Fibroblast of skin of right biceps (primary cell): ENCODE measurements at regions not wholly inside any gene's neighbourhood (a gene's known extent, or its start where the extent isn't known, plus 50 kb on each side); places are given as distances from the start of the nearest gene placed in this dataset.
"Not testable (repeated sequence)": the region's sequence is repeated elsewhere in the genome, so short reads cannot be mapped to it uniquely, and the experiment has no call there.

Experiments
- DNase-seq: peaks from one replicate; pipeline ENCODE4 v3.0.0-alpha.2; 2013

DNA sequence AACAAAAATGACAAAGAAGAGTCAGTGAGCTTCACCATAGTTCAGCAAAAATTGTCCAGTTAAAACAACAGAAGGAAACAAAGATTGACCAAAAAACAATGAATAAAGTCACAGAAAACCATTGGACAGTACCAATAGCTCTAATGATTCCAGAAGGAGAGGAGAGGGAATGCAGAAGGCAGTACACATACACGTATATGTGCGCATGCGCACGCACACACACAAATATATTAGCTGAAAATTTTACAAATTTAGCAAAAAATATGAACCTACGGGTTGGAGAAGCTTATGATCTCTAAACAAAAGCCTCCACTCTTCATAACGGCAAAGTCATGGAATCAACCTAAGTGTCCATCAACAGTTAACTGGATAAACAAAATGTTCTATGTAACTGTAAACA, 120.3 kb upstream of the MON1B start:
- no peak for DNase-seq

GRCh38 chr16:77076839-77077238, 114.2 kb upstream of the MON1B start:
- no peak for DNase-seq

DNA sequence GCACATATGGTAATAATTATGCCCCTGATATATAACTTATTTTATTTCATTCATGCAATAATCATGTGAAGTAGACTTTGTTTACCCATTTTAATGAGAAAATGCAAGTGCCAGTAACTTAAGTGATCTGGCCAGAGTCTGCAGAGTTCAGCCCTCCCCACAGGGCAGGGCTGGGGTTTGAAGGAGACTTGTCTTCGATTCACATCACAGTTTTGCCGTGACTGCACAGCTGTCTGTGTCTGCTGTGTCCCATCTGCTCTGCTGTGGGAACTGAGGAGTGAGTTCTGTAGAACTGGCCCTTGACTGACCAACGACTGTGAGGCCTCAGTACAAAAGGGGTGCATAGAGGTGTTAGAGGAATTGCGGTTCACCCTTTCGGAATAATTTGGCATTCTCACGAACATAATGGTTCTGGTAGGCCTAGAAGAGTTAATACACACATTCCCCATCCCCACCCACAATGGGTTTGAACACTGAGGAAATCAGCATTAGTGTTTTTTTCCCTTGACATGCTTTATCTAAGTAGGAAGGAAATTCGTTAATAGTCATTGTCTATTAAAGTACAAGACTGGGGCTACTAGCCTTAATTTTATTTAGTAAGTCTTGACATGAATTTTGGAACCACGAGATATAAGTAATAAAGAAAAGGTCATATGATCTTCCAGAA, 113.6 kb upstream of the MON1B start:
- DNase-seq: no peak

DNA sequence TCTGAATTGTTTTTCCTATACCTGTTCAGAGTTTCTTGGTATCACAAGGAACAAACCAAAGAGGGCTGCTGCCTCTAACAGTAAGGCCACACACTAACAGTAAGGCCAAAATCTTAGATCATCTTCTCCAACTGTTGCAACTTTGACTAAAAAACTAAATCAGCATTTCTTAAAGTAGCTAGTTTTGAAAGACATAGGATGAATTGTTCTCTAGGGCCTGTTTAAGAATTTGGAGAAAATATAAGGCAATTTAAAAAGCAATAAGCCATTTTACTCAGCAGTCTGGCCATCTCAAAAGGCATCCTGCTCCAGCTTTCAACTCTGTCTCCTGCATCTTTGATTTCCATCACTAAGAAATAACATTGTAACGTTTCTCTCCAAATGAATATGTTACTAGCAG, 105.0 kb upstream of the MON1B start:
- DNase-seq: no peak

GRCh38 chr16:77090062-77090461, 100.9 kb upstream of the MON1B start:
- no peak for DNase-seq

DNA sequence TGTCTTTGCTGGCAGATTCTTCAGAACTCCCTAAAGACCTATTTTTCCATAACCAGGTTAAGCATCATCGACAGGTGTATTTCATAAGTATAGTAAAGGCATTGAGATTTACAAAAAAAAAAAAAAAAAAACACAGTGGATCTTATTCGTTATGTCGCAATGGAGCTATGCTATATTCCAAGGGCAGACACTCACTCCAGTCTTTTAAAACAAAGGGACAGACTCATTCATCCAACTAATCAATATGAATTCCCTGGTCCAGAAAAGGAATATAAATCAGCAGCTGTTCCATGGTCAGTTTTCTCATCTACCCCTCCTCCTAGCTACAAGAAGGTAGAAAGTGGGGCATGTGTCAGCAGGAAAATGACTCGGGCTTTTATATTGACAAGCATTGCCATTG, 97.7 kb upstream of the MON1B start:
- DNase-seq: no peak

DNA sequence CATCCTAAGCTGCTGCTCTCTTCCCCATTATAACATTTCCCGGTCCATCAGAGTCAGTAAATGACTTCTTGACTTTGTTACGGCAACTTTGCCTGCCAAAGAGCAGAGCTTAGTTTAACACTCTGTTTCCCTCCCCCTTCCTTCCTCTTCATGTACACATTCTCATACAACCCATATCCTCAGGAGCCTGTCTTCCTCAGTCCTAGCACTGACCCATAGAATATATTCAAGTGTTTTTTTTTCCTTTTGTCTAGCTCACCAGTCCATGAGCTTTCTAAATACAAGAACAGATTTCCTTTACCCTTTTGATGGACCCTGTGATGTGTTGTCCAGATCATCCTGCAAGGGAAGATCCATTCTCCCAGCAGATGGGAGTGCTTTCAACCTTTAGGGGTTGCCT, 97.0 kb upstream of the MON1B start:
- no peak for DNase-seq

- DNase-seq: no peak
Observed at GRCh38 chr16:77111056-77111565, 79.9 kb upstream of the MON1B start.

GRCh38 chr16:77112746-77113145, 78.2 kb upstream of the MON1B start:
- no peak for DNase-seq

- no peak for DNase-seq
Observed at GRCh38 chr16:77113835-77114234, 77.2 kb upstream of the MON1B start.

GRCh38 chr16:77114361-77114760, 76.6 kb upstream of the MON1B start:
- DNase-seq: not testable (repeated sequence)

GRCh38 chr16:77116856-77117255, 74.1 kb upstream of the MON1B start:
- no peak for DNase-seq

DNA sequence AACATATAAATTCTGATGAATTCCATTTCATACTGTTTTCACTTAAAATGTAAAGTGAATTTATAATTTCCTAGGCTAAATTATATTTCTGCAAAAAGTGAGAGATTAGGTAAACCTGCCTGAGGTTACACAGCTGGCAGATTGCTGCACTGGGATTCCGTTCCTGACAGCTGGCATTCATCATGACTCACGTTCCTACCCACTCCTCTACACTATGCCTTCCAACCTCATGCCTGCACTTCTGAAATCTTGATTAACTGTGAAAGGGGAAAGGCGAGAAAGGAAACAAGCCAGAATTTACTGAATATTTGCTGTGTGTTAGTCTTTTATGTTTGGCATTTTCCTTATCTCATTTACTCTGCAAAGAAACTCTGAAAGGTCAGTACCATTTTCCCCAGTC, 73.3 kb upstream of the MON1B start:
- DNase-seq: no peak

DNA sequence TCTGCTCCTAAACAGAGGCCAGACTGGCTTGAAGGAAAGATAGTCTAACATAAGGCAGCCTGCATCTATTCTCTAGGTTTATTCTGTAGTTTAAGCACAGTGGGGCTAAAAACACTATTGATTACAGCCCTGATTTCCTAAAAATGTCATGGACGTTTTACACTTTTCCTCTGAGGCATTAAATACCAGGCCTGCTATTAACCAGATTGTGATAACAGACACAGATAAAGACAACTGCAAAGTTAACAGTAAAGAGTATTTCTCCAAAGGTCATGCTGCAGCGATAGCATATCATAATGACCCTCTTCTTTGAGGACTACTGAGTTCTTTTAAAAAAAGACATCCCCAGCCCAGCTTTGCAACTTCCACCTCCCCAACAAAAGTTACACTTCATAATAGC, 59.6 kb upstream of the MON1B start:
- no peak for DNase-seq

DNA sequence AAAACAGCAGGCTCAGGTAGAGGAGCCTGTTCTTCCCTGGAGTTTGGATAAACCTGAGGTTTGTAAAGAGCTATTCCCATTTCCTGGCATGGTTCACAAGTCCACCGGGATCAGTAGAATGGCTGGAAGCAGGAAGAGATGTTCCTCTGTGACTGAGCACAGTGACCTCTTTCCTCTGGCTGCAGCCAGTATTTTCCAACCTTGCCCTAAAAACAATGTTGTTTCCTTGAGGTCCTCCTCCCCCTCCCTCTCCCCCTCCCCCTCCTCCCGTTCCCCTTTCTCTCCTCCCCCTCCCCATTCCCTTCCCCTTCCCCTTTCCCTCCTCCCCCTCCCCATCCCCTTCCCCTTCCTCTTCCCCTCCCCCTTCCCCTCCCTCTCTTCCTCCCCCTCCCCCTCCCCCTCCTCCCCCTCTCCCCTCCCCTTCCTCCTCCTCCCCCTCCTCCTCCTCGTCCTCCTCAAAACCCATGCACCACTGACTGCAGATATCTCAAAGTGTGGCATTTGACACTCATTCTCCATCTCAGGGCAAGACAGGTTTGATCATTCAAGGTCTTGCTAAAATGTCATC, 58.9 kb upstream of the MON1B start:
- no peak for DNase-seq

GRCh38 chr16:77133706-77134105, 57.3 kb upstream of the MON1B start:
- no peak for DNase-seq

DNA sequence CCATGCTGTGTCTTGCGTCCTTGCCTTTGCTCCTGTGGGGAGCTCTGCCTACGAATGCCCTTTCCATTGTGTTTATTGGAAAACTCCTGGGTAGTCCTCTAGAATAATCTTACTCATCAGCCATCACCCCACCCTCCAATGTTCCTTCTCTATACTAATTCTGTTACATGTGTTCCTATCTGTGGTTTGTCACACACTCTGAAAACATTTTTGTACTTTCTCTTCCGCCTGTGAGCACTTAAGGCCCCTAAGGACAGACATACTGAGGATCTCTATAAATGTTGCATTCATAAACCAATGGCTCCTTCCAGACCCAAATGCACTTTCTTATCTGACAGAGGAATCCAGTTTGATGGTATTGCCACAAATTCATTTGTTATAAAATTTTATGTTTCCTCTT, 53.9 kb upstream of the MON1B start:
- DNase-seq: no peak
